ENCODE measurements at regions not wholly inside any gene's neighbourhood (a gene's known extent, or its start where the extent isn't known, plus 50 kb on each side); places are given as distances from the start of the nearest gene placed in this dataset.
"Not testable (repeated sequence)": the region's sequence is repeated elsewhere in the genome, so short reads cannot be mapped to it uniquely, and the experiment has no call there.

DNA sequence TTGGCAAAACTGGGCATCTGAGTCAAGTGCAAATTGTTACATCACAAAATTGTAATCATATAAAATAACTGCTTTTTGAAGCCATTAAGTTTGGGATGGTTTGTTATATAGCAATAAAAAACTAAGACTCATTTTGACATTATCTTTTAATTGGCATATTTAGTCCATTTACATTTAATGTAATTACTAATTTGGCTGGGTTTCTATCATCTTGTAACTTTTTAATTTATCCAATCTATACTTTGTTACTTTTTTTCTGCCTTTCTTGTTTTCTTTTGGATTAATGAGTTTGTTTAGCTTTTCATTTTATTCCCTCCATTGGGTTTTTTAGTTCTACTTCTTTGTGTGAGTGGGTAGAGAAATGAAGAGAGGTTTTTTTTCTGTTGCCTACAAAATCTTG lies 76.3 kb downstream of the DRAM2 start:
- DNase-seq, result no peak

DNA sequence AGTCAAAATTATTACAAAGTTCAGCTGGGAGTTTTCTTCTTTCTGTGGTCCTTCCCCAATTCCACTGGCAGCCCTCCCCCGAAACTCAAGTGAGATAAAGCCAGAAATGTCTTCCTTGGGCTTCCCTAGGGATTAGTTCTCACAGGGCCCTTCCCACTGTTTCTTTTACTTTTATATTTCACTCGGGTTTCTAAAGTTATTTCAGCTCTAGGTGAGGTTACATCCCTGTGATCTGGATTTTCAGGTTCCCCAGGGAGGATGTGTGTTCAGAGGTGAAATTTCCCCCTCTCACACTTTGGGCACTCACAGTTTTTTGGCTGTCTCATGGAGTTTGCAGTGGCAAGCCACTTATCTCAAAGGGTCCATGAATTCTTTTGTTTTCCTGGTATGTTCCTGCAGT lies 77.3 kb downstream of the DRAM2 start:
- no peak for DNase-seq

DNA sequence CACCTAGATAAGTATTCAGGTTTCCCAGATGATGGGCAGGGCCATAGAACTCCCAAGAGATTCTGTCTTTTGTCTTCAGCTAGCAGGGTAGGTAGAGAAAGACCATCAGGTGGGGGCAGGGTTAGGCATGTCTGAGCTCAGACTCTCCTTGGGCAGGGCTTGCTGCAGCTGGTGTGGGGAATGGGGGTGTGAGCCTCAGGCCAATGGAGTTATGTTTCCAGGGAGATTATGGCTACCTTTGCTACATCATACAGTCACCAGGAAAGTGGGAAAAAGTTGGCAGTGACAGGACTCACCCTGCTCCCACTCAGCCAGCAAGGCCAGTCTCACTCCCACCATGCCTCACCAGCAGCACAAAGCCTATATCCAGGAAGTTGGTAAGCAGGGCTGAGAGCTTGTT lies 77.8 kb downstream of the DRAM2 start:
- DNase-seq, result peak; percentile 3

DNA sequence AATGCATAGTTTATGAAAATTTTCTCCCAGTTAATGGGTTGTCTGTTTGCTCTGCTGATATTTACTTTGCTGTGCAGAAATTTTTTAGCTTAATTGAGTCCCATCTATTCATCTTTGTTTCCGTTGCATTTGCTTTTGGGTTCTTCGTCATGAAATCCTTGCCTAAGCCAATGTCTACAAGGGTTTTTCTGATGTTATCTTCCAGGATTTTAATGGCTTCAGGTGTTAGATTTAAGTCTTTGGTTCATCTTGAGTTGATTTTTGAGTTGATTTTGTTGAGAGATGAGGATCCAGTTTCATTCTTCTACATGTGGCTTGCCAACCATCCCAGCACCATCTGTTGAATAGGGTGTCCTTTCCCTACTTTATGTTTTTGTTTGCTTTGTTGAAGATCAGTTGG lies 85.2 kb downstream of the DRAM2 start:
- no peak for DNase-seq

DNA sequence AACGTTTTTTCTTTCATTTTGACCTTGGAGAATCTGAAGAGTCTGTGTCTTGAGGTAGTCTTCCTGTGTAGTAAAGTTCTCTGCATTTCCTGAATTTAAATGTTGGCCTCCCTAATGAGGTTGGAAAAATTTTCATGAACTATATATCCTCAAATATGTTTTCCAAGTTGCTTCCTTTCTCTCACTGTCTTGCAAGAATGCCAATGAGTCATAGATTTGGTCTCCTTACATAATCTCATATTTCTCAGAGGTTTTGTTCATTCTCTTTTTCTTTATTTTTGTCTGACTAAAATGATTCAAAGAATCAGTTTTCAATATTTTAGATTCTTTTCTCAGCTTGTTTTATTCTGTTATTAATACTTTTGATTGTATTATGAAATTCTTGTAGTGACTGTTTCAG lies 87.6 kb downstream of the DRAM2 start:
- DNase-seq, result no peak

DNA sequence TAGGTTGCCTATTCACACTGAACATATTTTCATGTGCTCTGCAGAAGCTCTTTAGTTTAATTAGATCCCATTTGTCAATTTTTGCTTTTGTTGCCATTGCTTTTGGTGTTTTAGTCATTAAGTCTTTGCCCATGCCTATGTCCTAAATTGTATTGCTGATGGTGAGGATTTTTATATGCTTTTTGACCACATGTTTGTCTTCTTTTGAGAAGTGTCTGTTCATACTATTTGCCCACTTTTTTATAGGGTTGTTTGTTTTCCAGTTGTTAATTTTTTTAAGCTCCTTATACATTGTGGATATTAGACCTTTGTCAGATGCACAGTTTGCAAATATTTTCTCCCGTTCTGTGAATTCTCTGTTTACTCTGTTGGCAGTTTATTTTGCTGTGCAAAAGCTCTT lies 84.5 kb upstream of the LRIF1 start:
- DNase-seq, result not testable (repeated sequence)

DNA sequence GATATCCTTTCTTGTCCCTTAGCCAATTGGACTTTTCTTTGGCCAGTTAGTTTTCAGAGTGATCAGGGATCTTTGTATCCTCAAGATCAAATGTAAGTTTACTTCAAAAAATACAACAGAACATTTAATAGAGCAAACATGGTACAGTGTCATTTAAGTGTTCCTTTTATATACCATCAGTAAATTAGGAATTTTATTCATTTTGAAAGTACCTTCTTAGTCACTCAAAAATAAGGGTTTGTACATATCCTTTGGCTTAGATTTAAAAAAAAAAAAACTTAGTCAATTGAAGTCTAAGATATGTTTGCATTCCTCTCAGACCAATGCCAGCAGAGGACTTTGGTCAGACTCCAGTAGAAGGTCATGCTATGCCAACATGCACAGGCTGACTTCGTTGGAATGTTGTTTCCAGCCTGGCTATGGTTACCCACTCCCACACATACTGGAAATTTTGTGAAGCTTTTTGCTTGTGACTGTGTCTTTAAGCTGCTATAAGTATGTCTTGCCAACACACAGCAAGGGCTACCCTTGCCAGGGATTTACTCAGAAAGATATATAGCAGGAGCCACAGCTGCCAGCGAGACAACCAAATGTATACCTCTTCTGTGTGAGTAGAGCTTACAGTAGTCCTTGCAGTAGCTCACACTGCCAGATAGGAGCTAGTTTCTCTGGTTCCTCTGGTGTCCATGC lies 81.5 kb upstream of the LRIF1 start:
- no peak for DNase-seq

DNA sequence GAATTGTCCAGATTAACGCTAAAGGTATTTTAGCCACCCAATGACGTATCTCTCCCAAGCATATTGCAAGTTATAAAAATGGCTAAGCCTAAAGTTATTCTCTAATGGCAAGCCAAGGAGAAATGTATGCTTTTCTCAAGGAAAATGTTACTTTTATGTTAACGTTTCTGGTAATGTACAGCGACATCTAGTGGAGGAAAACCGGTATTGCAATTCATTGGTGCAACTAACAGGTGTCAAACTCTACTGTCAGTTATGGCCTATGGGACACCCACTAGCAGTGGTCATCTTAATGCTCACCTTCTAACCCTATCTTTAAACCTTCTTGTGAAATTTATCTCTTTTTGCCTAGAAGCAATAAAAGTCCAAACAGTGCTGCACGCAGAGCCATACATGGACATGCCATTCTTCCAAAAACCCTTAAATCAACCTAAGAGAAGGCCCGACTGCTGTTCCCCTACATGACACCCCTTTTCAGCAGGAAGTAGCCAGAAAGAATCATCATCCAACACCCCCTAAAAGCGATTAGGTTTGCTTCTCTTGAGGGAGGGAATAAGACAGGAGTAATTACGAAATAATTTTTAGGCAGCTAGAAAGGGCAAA lies 68.7 kb upstream of the LRIF1 start:
- no peak for DNase-seq

DNA sequence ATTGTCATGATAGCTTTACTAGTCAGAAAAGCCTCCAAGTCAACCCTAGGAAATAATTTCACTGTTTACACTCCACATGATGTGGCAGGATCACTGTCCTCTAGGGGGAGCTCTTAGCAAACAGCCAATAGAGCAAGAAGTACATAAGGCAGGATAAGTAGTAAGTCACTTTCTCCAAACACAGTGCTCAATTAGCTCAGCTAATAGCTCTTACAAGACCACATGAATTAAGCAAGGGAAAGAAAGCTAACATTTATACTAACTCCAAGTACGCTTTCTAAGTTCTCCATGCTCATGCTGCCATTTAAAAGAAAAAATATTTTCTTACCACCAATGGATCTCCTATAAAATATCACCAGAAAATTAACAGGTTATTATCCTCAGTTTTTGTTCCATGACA lies 66.9 kb upstream of the LRIF1 start:
- DNase-seq, result no peak

DNA sequence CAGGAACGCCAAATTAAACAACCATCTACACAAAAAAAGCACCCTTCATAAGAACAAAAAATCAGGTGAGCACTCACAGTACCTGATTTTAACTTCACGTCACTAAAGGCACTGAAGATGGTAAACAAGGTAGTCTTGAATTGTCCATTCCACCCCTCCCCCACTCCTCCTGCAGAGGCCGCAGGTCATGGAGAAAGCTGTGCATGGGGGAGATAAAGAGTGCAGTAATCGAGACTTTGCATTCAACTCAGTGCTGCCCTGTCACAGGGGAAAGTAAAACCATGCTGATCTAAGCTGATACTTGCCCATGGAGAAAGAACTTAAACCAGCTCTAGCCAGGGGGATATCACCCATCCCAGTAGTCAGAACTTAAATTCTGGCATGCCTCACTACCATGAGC lies 61.4 kb upstream of the LRIF1 start:
- DNase-seq, result no peak

DNA sequence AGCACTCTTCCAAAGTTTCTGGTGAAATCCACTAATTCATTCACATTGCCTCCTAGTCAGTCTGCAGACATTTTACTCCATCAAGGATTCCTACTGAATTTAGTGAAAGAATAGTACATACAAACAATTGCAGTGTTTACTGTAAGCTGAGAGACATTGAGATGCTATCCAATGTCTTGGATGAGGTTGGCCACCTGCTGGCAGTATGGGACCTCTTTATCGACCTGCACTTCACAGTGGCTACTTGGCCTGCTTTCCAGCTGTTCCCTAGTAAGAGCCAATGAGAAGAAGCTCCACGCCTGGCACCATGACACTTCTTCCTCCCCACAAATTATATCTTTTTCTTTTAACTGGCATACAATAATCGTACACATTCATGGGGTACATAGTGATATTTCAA lies 51.5 kb upstream of the LRIF1 start:
- no peak for DNase-seq
